ENCODE measurements at regions not wholly inside any gene's neighbourhood (a gene's known extent, or its start where the extent isn't known, plus 50 kb on each side); places are given as distances from the start of the nearest gene placed in this dataset.

GRCh38 chr5:175059687-175060211 is 335.4 kb downstream of the MSX2 start:
- TF ChIP-seq, protein P1, sequence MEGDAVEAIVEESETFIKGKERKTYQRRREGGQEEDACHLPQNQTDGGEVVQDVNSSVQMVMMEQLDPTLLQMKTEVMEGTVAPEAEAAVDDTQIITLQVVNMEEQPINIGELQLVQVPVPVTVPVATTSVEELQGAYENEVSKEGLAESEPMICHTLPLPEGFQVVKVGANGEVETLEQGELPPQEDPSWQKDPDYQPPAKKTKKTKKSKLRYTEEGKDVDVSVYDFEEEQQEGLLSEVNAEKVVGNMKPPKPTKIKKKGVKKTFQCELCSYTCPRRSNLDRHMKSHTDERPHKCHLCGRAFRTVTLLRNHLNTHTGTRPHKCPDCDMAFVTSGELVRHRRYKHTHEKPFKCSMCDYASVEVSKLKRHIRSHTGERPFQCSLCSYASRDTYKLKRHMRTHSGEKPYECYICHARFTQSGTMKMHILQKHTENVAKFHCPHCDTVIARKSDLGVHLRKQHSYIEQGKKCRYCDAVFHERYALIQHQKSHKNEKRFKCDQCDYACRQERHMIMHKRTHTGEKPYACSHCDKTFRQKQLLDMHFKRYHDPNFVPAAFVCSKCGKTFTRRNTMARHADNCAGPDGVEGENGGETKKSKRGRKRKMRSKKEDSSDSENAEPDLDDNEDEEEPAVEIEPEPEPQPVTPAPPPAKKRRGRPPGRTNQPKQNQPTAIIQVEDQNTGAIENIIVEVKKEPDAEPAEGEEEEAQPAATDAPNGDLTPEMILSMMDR (conservative IDR thresholded peaks at IDR 0.05; ENCODE audit: low read length), result no peak
- TF ChIP-seq EZH2phosphoT487 (IDR thresholded peaks at IDR 0.05; ENCODE audit: borderline replicate concordance), result no peak
